GM21360 (cell line): ENCODE measurements at regions not wholly inside any gene's neighbourhood (a gene's known extent, or its start where the extent isn't known, plus 50 kb on each side); places are given as distances from the start of the nearest gene placed in this dataset.
"Not testable (repeated sequence)": the region's sequence is repeated elsewhere in the genome, so short reads cannot be mapped to it uniquely, and the experiment has no call there.

Source experiments
- ATAC-seq: cut with Tn5 transposase; IDR thresholded peaks from one replicate; pipeline ENCODE4 v1.9.1; 2021; ENCODE audit warnings: mild to moderate bottlenecking, moderate library complexity; ENCODE audit not compliant: unreplicated experiment

GRCh38 chr3:80384811-80385210, 617.0 kb upstream of the ROBO1 start:
- no peak for ATAC-seq

- no peak for ATAC-seq
Observed at GRCh38 chr3:80374423-80374822, 606.6 kb upstream of the ROBO1 start.

GRCh38 chr3:80368616-80369015, 600.8 kb upstream of the ROBO1 start:
- no peak for ATAC-seq

GRCh38 chr3:80366808-80367548, 599.2 kb upstream of the ROBO1 start:
- ATAC-seq = no peak

GRCh38 chr3:80357761-80358160, 590.0 kb upstream of the ROBO1 start:
- ATAC-seq = no peak

- no peak for ATAC-seq
Observed at GRCh38 chr3:80355144-80355543, 587.3 kb upstream of the ROBO1 start.

GRCh38 chr3:80351201-80351600, 583.4 kb upstream of the ROBO1 start:
- ATAC-seq = no peak

GRCh38 chr3:80350771-80351170, 583.0 kb upstream of the ROBO1 start:
- no peak for ATAC-seq

GRCh38 chr3:80338366-80338765, 570.6 kb upstream of the ROBO1 start:
- ATAC-seq = no peak

GRCh38 chr3:80334534-80334933, 566.7 kb upstream of the ROBO1 start:
- ATAC-seq = no peak

GRCh38 chr3:80331494-80332170, 563.8 kb upstream of the ROBO1 start:
- ATAC-seq = no peak

GRCh38 chr3:80314541-80314940, 546.7 kb upstream of the ROBO1 start:
- not testable (repeated sequence) for ATAC-seq

- ATAC-seq = no peak
Observed at GRCh38 chr3:80308637-80309036, 540.8 kb upstream of the ROBO1 start.

- ATAC-seq = no peak
Observed at GRCh38 chr3:80307844-80308243, 540.0 kb upstream of the ROBO1 start.

- ATAC-seq = no peak
Observed at GRCh38 chr3:80297720-80298119, 529.9 kb upstream of the ROBO1 start.

GRCh38 chr3:80285388-80285787, 517.6 kb upstream of the ROBO1 start:
- ATAC-seq = no peak

GRCh38 chr3:80283783-80284182, 516.0 kb upstream of the ROBO1 start:
- no peak for ATAC-seq

- no peak for ATAC-seq
Observed at GRCh38 chr3:80278056-80278455, 510.3 kb upstream of the ROBO1 start.

GRCh38 chr3:80275120-80275519, 507.3 kb upstream of the ROBO1 start:
- ATAC-seq = no peak

- no peak for ATAC-seq
Observed at GRCh38 chr3:80263260-80263659, 495.5 kb upstream of the ROBO1 start.

GRCh38 chr3:80261082-80261481, 493.3 kb upstream of the ROBO1 start:
- ATAC-seq = no peak

- no peak for ATAC-seq
Observed at GRCh38 chr3:80259736-80260135, 491.9 kb upstream of the ROBO1 start.

- ATAC-seq = no peak
Observed at GRCh38 chr3:80252113-80252512, 484.3 kb upstream of the ROBO1 start.
